Right kidney (tissue), 1 donor: ENCODE measurements at regions not wholly inside any gene's neighbourhood (a gene's known extent, or its start where the extent isn't known, plus 50 kb on each side); places are given as distances from the start of the nearest gene placed in this dataset.
"Not testable (repeated sequence)": the region's sequence is repeated elsewhere in the genome, so short reads cannot be mapped to it uniquely, and the experiment has no call there.

ENCODE experiments used
- DNase-seq: peaks from one replicate; pipeline ENCODE4 v3.0.0-alpha.2; 2016

DNA sequence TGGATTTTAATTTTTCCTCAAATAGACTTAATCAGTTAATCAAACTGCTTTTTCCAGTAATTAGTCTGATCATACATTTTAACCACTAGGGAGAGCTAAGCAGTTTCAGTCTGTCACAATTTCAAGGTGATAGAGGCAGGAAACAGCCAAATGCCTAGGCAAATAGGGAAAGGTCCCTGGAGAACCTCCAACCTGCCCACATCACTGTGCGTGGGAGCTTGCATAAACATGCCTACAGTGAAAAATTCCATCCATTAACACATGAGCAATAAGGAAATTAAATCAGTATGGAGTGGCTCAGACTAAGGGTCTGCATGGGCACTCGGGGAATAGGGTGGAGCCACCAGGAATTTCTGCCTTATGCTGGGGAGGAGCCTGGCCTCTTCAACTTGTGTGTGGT is 74.6 kb downstream of the AASDHPPT start:
- DNase-seq: no peak

GRCh38 chr11:106152824-106153223 is 75.4 kb downstream of the AASDHPPT start:
- no peak for DNase-seq

GRCh38 chr11:106156290-106156937 is 79.0 kb downstream of the AASDHPPT start:
- peak; percentile 30 for DNase-seq

- no peak for DNase-seq
Measured at GRCh38 chr11:106158406-106158805, 80.9 kb downstream of the AASDHPPT start.

- no peak for DNase-seq
Measured at GRCh38 chr11:106159836-106160235, 82.4 kb downstream of the AASDHPPT start.

- no peak for DNase-seq
Measured at GRCh38 chr11:106160494-106160893, 83.0 kb downstream of the AASDHPPT start.

- no peak for DNase-seq
Measured at GRCh38 chr11:106161775-106162634, 84.5 kb downstream of the AASDHPPT start.

GRCh38 chr11:106167085-106167484 is 89.6 kb downstream of the AASDHPPT start:
- DNase-seq: no peak

DNA sequence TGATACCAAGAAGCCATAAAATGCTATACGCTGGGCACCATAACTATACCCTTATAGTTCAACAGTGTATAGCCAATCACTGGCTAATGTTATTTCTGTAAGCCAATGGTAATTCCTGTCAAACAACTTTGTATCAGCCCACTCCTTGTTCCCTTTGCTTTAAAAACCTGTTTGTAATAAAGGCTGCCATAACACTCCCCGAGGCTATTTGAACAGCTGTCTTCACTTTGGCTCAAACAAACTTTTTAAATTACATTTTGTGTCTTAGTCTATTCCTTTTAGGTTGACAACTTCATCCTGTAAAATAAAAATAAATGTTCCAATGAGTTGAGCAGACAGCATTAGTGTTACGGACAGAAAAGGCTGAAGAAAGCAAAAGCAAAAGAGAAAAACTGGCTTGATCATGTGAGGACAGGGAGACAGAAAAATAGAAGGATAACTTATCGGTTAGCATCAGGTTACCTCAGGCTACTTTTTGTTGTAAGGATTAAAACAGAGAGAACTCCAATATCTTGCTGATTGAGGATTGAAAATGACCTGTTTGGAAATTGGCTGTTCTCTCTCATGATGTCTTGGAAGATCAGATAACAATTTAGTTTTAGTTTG is 95.0 kb downstream of the AASDHPPT start:
- no peak for DNase-seq

GRCh38 chr11:106173291-106173690 is 95.8 kb downstream of the AASDHPPT start:
- no peak for DNase-seq

GRCh38 chr11:106174003-106174402 is 96.5 kb downstream of the AASDHPPT start:
- not testable (repeated sequence) for DNase-seq

- no peak for DNase-seq
Measured at GRCh38 chr11:106176817-106177216, 99.4 kb downstream of the AASDHPPT start.

DNA sequence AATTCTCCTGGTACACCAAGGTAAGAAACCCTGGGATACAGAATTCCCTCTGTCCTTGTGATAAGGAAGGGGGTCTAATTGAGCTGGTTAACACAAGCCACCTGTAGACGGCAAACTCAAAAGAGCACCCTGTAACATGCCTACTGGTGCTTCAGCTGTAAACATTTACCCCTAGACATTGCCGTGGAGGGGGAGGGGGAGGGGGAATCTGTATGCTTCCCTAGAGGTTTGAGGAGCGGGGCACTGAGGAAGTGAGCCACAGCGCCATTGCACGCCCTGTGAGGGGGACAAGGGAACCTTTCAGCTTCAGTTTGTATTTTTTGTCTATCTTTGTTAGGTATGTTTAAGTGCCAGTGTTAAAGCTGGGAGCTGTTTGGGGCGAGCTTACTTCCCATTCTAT is 99.8 kb downstream of the AASDHPPT start:
- DNase-seq: no peak

DNA sequence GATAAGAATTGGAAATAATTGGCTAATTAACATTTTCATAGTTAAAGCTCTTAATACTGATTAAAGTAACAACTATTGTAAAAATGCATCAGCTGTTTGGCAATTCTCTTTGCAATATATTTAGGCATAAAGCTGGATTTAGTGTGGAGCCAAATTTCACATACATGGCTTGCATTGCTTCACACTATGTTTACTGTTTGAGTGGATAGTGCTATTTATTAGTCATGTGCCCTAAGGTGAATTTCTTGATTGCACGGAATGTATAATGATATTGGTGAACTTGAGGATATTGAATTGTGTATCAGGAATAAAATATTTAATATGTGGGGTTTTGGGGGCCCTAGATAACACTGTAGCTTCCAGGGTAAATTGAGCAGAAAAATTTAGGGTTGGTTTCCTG is 100.9 kb downstream of the AASDHPPT start:
- DNase-seq: no peak

- DNase-seq: no peak
Measured at GRCh38 chr11:106179048-106179447, 101.6 kb downstream of the AASDHPPT start.

GRCh38 chr11:106186630-106187029 is 109.2 kb downstream of the AASDHPPT start:
- no peak for DNase-seq

- no peak for DNase-seq
Measured at GRCh38 chr11:106187860-106188456, 110.5 kb downstream of the AASDHPPT start.

GRCh38 chr11:106193956-106194355 is 116.5 kb downstream of the AASDHPPT start:
- DNase-seq: no peak

- no peak for DNase-seq
Measured at GRCh38 chr11:106197438-106197837, 120.0 kb downstream of the AASDHPPT start.

DNA sequence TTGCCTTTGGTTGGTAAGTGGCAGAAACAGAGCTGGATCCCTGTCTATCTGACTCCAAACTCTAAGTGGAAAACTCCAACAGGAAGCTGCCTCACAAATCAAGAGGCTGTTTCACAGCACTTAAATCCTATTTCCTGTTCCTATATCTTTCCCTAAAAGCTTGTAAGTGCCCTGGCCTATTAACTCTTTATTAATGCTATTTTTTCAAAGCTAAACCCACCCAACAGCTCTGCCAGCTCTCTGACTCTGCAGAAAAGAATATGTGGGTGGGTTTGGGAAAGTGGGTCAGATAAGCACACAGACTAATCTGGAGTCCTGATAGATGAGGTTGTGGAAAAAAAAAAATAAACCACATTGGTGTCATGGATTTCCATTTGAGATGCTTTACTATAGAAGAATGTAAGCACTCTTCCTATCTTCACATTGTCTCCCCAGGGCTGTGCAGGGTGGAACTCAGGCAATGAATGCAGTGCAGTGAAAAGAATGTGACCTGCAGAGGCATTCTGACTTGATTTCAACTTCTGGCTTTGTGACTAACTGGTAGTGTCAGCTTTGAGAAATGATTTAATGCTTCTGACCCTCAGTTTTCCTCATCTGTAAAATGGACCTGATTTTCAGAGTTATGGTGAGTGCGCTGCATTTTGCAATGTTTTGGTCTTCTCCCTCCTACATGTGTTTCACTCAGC is 125.6 kb downstream of the AASDHPPT start:
- DNase-seq: no peak

DNA sequence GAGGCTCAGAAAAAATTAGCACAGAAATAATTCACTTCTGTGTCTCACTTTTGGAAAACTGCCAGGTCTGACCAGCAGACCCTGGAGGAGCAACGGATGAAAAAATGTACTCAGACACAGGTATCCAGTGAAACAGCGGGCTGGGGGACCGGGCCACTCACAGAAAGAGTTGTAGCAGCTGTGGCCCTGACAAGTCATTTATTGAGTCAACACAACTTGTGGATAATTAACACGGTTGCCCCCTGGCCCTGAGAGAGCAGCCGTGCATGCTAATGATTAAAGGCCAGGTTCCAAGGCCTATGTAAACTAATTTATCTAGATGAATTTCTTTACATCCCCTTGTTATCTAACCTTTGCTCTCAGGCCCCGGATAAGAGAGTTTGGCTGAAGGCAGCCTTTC is 131.3 kb downstream of the AASDHPPT start:
- DNase-seq: peak; percentile 39

- peak; percentile 10 for DNase-seq
Measured at GRCh38 chr11:106212081-106212480, 134.6 kb downstream of the AASDHPPT start.
